ENCODE measurements at regions not wholly inside any gene's neighbourhood (a gene's known extent, or its start where the extent isn't known, plus 50 kb on each side); places are given as distances from the start of the nearest gene placed in this dataset.

- FAIRE-seq, result no peak
- no peak for DNase-seq (ENCODE audit: low spot score)
Measured at GRCh38 chr3:34364335-34364734, 565.9 kb downstream of the PDCD6IP start.

DNA sequence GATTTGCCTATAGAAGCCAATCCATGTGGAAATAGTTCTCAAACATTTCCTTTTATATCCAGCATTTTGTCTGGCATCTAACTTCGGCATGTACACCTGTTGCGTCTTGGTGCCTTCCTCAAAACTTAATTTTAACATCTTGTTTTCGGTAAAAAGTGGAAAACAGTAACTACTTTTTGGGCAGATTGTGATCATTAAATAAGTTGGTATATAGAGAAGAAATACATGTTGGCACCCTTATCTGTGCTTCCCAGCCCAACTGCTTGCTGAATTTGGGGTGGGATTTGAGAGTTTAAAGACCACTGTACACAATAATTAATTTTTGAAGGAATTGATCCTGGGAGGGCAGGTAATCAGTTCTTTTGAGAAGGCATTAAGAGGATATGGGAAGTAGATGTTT lies 566.8 kb downstream of the PDCD6IP start:
- DNase-seq (ENCODE audit: low spot score) (no peak), FAIRE-seq (no peak)

GRCh38 chr3:34365771-34366170 lies 567.3 kb downstream of the PDCD6IP start:
- no peak for DNase-seq (ENCODE audit: low spot score)
- no peak for FAIRE-seq

- DNase-seq (ENCODE audit: low spot score), result no peak
- no peak for FAIRE-seq
Measured at GRCh38 chr3:34367521-34367920, 569.1 kb downstream of the PDCD6IP start.

DNA sequence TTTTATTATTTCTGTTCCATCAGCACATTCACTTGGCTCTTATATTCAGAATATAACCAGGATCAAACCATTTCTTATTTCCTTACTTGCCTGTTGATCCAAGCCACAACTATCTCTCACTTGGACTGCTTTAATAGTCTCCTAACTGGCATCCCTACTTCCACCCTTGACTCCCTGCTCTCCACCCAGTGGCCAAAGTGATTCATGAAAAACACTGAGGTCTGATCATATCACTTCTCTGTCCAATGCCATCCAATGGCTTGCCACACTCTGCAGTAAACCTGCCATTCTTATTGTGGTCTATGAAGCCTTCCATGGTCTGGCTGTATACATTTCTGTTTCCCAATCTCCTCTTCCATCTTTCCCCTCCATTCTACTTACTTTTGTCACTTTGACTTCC lies 576.1 kb downstream of the PDCD6IP start:
- no peak for DNase-seq (ENCODE audit: low spot score)
- FAIRE-seq, result no peak

DNA sequence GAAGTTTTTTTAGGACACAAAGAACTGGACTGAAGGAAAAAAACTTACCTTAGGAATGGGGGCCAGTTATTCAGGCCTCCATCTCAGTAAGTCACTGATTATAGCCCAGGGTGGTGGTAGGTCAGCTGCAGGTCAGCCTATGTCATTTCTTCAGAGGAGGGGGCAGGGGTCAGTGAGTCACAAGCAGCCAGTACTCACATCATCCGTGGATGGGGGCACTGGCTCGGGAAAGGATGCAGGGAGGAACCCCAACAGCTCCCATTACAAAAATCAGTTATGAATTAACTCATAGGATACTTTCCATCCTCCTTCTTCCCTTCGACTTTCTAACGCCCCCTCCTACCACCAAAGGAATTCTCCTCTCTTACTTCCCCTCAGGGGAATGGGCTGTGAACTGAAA lies 578.3 kb downstream of the PDCD6IP start:
- FAIRE-seq (no peak), DNase-seq (ENCODE audit: low spot score) (no peak)

DNA sequence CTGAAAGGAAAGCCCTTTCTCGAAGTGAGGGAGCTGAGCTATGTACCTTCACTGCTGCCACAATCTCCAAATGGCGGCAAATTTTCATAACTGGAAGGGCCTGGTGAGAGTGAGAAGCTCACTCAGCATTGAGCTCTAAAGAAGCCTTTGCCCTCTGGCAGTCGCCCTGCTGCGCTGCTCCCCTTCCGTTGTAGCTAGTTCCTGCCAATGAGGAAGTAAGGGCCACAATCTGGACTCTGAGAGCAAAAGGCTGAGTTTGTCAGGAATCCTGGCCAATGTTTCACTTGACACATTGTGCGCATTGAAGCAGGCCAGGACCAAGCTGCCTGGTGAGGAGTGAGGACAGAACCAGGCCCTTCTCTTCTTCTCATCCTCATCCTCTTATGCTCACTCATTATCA lies 579.5 kb downstream of the PDCD6IP start:
- FAIRE-seq (no peak), DNase-seq (ENCODE audit: low spot score) (no peak)

- FAIRE-seq, result no peak
- DNase-seq (ENCODE audit: low spot score), result no peak
Measured at GRCh38 chr3:34381243-34381642, 582.8 kb downstream of the PDCD6IP start.

GRCh38 chr3:34382859-34383258 lies 584.4 kb downstream of the PDCD6IP start:
- DNase-seq (ENCODE audit: low spot score), result peak; percentile 17
- FAIRE-seq, result no peak

DNA sequence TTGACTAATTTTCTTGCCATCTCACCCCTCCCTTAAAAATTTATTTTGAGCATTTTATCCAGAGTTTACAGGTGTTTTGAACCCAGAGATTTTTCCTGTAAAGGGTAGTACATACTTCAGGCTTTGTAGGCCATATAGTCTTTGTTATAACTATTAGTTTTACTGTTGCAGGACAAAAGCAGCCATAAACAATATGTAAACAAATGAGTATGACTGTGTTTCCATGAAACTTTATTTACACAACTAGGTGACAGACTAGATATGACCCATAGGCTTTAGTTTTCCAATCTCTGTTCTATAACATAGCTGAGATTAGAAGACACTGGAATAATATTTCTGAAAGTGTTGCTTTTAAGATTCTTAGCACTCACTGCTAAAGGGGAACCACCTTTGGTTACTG lies 587.9 kb downstream of the PDCD6IP start:
- FAIRE-seq (no peak), DNase-seq (ENCODE audit: low spot score) (no peak)

GRCh38 chr3:34387826-34388564 lies 589.6 kb downstream of the PDCD6IP start:
- FAIRE-seq (no peak), DNase-seq (ENCODE audit: low spot score) (no peak)

GRCh38 chr3:34388830-34389229 lies 590.4 kb downstream of the PDCD6IP start:
- no peak for FAIRE-seq
- DNase-seq (ENCODE audit: low spot score), result no peak

DNA sequence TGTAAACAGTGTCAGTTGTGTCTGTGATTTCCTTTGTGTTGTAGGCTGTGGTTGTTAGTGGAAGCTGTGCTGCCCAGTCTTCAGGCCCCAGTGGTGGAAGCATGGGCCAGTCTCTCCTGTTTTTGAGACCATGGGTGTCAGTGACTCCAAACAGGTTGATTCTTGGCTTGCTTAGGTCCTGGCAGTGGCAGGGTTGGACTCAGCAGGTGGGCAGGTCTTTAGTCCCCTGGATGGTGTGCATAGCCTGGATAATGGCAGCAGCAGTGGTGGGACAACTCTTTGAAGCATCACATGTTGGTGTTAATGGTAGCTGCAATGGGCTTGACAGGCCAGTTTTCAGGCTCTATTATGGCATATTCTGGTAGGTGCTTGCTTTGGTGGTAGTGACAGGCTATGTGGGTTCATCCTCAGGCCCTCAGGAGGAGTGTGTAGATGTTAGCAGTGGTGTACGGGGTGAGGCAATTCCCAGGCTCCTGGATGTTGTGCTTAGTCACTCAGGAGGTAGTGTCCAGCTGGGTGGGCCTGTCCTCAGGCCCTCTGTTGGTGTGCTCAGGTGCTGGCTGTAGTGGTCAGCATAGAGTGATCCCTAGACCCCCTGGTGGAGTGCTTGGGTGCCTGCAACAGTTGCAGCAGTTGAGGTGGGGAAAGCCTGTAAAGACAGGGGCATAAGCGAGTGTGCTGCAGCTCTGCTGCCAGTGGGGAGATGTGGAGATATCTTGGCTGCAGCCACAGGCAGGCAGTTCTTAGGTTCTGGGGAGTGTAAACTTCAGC lies 596.7 kb downstream of the PDCD6IP start:
- FAIRE-seq (no peak), DNase-seq (ENCODE audit: low spot score) (no peak)

DNA sequence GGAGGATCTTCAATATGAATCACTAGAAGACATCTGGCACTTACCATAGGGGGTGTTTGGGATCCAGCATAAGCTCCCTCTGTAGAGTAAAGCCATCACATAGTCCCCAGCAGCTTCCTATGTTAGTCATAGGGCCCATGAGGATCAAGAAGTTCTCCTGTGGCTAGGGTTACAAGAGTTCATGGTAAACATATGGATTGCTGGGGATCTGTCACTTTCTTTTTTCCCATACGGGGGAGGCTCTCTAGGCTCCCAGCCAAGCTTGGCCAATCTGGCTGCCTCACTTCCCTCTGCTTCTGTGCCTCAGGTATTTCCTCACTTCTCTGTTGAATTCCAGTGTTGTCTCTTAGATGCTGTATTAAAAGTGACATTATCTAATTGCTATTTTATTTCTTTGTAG lies 597.9 kb downstream of the PDCD6IP start:
- FAIRE-seq, result no peak
- no peak for DNase-seq (ENCODE audit: low spot score)

DNA sequence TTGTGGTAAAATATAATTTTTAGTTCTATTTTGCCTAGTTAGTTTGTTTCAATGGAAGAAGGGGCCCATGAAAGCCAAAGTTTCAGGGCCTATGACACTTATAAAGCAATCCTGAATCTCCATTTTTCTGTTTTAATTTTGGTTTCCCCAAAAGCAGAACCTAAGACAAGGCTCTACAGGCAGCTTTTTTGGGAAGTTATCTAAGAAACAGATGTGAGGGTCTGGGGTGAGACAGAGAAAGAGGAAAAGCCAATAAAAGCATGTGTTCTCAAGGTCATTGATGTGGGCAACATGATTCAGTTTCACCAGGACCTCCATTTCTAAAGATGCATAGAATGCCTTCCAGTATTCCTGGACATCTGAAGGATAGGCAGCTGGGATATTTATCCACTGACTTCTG lies 598.5 kb downstream of the PDCD6IP start:
- no peak for FAIRE-seq

DNA sequence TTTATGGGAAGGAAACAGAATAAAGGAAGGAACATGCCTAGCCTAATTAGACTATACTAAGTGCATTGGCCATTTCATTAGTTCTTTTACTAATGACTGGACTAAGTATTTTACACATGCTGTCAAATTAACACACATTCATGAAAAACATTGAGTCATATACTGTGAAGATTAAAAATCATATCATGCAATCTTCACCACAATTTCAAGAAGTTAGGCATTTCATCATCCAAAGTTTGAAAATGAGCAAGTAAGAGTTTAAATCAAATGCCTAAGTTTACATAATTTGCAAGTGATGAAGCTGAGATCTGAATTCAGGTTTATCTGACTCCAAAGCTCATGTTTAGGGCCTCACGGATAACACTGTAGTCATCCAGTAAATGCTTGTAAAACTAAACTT lies 601.0 kb downstream of the PDCD6IP start:
- FAIRE-seq (no peak), DNase-seq (ENCODE audit: low spot score) (no peak)

More for the DNA sequence above, 598.5 kb downstream of the PDCD6IP start:
- DNase-seq (ENCODE audit: low spot score), result no peak

- DNase-seq (ENCODE audit: low spot score) (no peak), FAIRE-seq (no peak)
Measured at GRCh38 chr3:34405159-34405558, 606.7 kb downstream of the PDCD6IP start.

- DNase-seq (ENCODE audit: low spot score) (no peak), FAIRE-seq (no peak)
Measured at GRCh38 chr3:34407281-34407680, 608.9 kb downstream of the PDCD6IP start.

DNA sequence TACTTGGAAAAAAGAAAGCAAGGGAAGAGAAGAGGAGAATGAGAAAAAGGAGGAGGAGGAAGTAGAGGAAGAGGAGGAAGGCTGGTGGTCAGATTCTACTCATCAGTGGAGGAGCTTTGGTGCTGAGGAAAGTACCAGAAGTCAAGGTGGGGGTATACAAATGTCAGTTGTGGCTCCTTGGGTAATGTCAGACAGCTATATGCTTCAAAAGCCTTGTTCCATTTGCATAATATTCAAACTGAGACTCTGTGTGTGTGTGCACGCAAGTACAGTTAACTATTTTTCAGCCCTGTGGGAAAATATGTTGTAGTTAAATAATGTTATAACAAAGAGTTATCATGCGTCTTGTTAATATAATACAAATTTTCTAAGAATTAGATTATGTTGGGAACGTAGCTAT lies 609.7 kb downstream of the PDCD6IP start:
- DNase-seq (ENCODE audit: low spot score) (no peak), FAIRE-seq (no peak)

DNA sequence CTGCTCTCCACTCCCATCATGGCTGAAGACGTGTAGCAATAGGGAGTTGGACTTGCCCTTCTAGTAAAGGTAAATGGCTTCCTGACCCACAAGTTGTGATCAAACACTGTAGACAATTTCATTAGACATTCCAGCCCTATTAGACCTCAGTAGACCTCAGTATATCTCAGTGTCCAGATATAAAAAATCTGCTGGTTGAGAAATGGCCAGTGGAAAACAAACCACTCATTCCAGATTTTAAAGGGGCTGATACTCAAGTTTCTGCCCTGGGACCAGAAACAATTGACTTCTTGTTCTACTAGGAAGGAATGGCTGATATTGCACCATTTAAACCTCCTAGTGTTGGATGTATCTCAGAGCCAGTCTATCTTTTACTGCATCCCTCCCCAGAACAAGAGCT lies 613.2 kb downstream of the PDCD6IP start:
- FAIRE-seq (no peak), DNase-seq (ENCODE audit: low spot score) (no peak)

GRCh38 chr3:34419801-34420200 lies 621.4 kb downstream of the PDCD6IP start:
- DNase-seq (ENCODE audit: low spot score) (peak; percentile 47), FAIRE-seq (peak; percentile 37)

- DNase-seq (ENCODE audit: low spot score) (no peak), FAIRE-seq (no peak)
Measured at GRCh38 chr3:34421762-34422161, 623.3 kb downstream of the PDCD6IP start.

DNA sequence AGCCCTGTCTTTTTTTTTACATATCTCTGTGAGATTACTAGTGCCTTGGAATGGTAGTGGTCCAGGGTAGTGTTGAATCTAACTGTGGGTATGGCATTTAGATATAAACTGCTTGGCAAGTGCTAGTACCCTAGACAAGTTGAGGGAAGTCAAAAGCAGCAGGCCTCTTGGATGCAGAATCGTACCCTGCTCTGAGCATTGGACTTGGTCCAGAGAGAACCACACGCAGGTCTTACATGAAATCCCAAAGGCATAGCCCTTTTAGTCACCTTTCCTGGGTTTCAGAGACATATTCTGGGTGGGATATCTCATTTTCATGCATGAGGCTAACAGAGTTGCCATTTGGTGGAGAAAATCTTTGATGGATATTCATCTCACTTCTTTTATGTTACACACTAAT lies 641.4 kb downstream of the PDCD6IP start:
- DNase-seq (ENCODE audit: low spot score), result no peak
- FAIRE-seq, result no peak

Measured in urothelium cell line (cell line).